Epithelial cell of esophagus (primary cell): ENCODE measurements at regions not wholly inside any gene's neighbourhood (a gene's known extent, or its start where the extent isn't known, plus 50 kb on each side); places are given as distances from the start of the nearest gene placed in this dataset.

ENCODE experiments used
- DNase-seq: peaks from one replicate; pipeline ENCODE4 v3.0.0; 2010; ENCODE audit warnings: low read depth
- H3K4me3 ChIP-seq: 2 replicates; pipeline ENCODE4 v1.5.1; 2011; ENCODE audit warnings: mild to moderate bottlenecking, low read length, control low read depth
- TF ChIP-seq, protein P1 (sequence below): IDR thresholded peaks from 2 replicates; pipeline ENCODE4 v1.5.1; 2011; ENCODE audit warnings: low read depth, mild to moderate bottlenecking, low read length, control low read depth, inconsistent platforms; ENCODE audit not compliant: insufficient read depth; ENCODE audit errors: missing control alignments

DNA sequence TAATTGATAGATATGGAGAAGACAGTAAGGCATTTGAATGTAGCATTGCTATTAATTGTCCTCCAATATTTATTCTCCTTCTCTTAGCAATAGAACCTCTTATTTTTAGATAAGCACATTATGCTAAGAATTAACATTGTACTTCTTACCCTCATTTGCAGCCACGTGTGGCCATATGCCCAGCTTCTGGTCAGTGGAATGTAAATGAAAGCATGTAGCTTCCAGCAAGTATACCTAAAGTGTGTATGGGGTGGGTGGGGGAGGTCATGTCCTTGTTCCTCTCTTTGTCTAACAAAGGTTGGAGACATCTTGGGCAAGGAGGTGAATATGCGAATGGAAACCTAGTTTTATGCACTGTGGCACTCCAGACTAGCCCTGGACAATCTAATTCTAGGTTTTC is 133.6 kb upstream of the HMCN1 start:
- no peak for DNase-seq
- TF ChIP-seq, protein P1, sequence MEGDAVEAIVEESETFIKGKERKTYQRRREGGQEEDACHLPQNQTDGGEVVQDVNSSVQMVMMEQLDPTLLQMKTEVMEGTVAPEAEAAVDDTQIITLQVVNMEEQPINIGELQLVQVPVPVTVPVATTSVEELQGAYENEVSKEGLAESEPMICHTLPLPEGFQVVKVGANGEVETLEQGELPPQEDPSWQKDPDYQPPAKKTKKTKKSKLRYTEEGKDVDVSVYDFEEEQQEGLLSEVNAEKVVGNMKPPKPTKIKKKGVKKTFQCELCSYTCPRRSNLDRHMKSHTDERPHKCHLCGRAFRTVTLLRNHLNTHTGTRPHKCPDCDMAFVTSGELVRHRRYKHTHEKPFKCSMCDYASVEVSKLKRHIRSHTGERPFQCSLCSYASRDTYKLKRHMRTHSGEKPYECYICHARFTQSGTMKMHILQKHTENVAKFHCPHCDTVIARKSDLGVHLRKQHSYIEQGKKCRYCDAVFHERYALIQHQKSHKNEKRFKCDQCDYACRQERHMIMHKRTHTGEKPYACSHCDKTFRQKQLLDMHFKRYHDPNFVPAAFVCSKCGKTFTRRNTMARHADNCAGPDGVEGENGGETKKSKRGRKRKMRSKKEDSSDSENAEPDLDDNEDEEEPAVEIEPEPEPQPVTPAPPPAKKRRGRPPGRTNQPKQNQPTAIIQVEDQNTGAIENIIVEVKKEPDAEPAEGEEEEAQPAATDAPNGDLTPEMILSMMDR = no peak
- H3K4me3 ChIP-seq = no peak overlapping the region

DNA sequence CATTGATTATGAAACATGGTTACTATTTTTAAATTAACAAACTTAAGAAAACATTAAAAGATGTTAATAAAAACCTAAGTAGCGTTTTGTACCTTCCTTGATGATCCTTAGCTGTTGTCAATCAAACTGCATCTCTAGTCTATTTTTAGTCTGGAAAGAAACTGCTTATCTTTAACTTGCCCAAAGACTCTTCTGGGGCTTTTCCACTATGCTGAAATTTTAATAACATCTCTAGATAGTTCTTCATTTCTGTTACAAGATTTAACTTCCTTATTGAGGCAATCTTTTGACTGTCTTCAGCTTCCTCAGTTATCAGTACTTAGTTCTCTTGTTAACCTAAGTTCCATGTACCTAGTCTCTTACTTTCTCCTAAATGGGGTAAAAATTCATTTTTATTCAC is 135.9 kb upstream of the HMCN1 start:
- no peak for DNase-seq
- H3K4me3 ChIP-seq = no peak overlapping the region
- TF ChIP-seq, protein P1 = no peak

GRCh38 chr1:185595835-185596667 is 138.1 kb upstream of the HMCN1 start:
- DNase-seq = peak; percentile 76
- no peak overlapping the region for H3K4me3 ChIP-seq
- TF ChIP-seq, protein P1 = peak; percentile 90

DNA sequence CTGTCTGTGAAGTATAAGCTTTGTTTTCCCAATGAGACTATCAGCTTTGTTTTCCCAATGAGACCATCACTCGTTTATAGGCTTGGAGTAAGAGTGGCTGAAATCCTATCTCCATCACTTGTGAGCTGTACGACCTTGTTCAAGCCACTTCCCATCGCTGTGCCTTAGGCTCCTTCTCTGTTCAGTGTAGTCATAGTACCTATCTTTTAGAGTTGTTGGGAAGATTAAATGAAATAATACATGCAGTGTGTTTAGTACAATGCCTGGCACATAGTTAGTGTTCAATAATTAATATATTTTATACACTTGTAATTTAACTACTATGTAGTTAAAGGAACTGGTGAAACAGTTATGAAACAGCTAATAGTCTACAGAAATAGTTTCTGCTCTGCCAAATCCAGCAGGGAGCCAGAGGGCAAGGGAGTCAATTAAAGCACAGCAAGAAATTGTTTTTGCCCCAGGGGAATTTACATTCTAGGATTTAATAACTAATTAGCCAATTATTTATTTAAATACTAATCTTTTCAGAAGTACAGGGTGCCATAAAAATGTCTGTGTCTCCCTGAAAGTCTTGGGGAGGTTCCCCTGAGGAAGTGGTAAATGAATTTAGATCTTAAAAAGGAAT is 139.3 kb upstream of the HMCN1 start:
- no peak for DNase-seq
- H3K4me3 ChIP-seq = no peak overlapping the region
- TF ChIP-seq, protein P1 = no peak

- no peak for DNase-seq
- TF ChIP-seq, protein P1 = no peak
- H3K4me3 ChIP-seq = no peak overlapping the region
Observed at GRCh38 chr1:185593271-185593670, 140.9 kb upstream of the HMCN1 start.

GRCh38 chr1:185585770-185586169 is 148.4 kb upstream of the HMCN1 start:
- peak; percentile 55 for DNase-seq
- TF ChIP-seq, protein P1 = no peak
- H3K4me3 ChIP-seq = no peak overlapping the region
